GM12864 (cell line): ENCODE measurements at regions not wholly inside any gene's neighbourhood (a gene's known extent, or its start where the extent isn't known, plus 50 kb on each side); places are given as distances from the start of the nearest gene placed in this dataset.

Experiments
- DNase-seq: peaks from one replicate; pipeline ENCODE4 v3.0.0-alpha.2; 2011; ENCODE audit warnings: low read depth
- H3K4me3 ChIP-seq: 2 replicates; pipeline ENCODE4 v1.5.1; 2011; ENCODE audit warnings: mild to moderate bottlenecking, low read depth, low read length, control low read depth
- CTCF ChIP-seq: IDR thresholded peaks from 2 replicates; pipeline ENCODE4 v1.5.1; 2011; ENCODE audit warnings: low read depth, mild to moderate bottlenecking, moderate library complexity, low read length, control low read depth, inconsistent platforms; ENCODE audit errors: missing control alignments

GRCh38 chr7:25725451-25725850, 426.5 kb upstream of the NFE2L3 start:
- no peak for DNase-seq
- no peak for TF ChIP-seq CTCF
- H3K4me3 ChIP-seq = no peak overlapping the region

GRCh38 chr7:25726170-25726780, 425.7 kb upstream of the NFE2L3 start:
- H3K4me3 ChIP-seq = no peak overlapping the region
- no peak for DNase-seq
- no peak for TF ChIP-seq CTCF

GRCh38 chr7:25726781-25727311, 425.2 kb upstream of the NFE2L3 start:
- TF ChIP-seq CTCF = no peak
- no peak for DNase-seq
- H3K4me3 ChIP-seq = no peak overlapping the region

- no peak for TF ChIP-seq CTCF
- DNase-seq = no peak
- no peak overlapping the region for H3K4me3 ChIP-seq
These were observed 424.6 kb upstream of the NFE2L3 start for GRCh38 chr7:25727446-25727845.

- no peak for TF ChIP-seq CTCF
- no peak for DNase-seq
- no peak overlapping the region for H3K4me3 ChIP-seq
These were observed 424.1 kb upstream of the NFE2L3 start for GRCh38 chr7:25727876-25728275.

- H3K4me3 ChIP-seq = no peak overlapping the region
- DNase-seq = no peak
- no peak for TF ChIP-seq CTCF
These were observed 420.7 kb upstream of the NFE2L3 start for GRCh38 chr7:25731068-25731845.
